OCI-LY7 (cell line): ENCODE measurements at regions not wholly inside any gene's neighbourhood (a gene's known extent, or its start where the extent isn't known, plus 50 kb on each side); places are given as distances from the start of the nearest gene placed in this dataset.

Experiments used
- EZH2phosphoT487 ChIP-seq: fragments of 200-600 bp; sonication (generic); IDR thresholded peaks from 2 replicates; pipeline ENCODE4 v1.6.1; 2018; ENCODE audit warnings: low read depth, borderline replicate concordance, mild to moderate bottlenecking, mixed run types, antibody characterized with exemption, low read length, moderate library complexity, mixed read lengths
- TF ChIP-seq, protein P1 (sequence below): fragments of 200-600 bp; sonication (generic); conservative IDR thresholded peaks from 2 replicates; pipeline ENCODE4 v1.5.1; 2014; ENCODE audit warnings: mild to moderate bottlenecking, antibody characterized with exemption, low read length, moderate library complexity, mixed read lengths

DNA sequence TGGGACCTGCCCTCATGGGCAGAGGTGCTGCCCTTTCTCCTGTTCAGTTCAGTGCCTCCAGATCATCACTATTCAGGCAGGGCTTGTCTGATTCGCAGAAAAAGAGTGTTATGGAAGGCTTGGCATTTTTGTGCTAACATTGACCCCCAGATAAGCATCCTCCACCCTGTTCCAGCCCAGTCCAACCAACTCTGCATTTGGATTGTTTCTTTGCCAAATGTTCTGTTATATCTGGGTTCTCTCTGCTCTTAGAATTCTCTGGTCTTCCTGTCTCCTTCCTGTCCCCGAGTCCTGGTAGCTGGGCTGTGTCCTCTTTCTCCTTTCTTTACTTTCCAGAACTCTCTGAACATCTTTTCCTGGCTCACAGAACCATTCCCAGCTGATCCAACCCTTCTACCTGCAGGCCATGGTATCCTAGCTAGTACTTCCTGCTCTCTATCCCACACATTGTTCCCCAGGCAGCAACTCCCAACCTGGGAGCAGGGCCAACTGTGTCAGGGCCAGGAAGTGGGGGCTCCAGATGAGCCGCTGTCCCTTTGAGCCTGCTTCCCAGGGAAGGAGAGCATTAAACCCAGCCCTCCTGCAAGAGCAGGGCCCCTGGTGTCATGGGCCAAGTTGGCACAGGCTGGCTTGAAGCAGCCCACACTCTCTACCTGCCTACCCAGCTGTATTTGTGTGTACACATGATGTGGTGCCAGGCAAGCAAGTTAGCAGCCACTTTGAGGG, 280.7 kb upstream of the CADM1 start:
- TF ChIP-seq, protein P1, sequence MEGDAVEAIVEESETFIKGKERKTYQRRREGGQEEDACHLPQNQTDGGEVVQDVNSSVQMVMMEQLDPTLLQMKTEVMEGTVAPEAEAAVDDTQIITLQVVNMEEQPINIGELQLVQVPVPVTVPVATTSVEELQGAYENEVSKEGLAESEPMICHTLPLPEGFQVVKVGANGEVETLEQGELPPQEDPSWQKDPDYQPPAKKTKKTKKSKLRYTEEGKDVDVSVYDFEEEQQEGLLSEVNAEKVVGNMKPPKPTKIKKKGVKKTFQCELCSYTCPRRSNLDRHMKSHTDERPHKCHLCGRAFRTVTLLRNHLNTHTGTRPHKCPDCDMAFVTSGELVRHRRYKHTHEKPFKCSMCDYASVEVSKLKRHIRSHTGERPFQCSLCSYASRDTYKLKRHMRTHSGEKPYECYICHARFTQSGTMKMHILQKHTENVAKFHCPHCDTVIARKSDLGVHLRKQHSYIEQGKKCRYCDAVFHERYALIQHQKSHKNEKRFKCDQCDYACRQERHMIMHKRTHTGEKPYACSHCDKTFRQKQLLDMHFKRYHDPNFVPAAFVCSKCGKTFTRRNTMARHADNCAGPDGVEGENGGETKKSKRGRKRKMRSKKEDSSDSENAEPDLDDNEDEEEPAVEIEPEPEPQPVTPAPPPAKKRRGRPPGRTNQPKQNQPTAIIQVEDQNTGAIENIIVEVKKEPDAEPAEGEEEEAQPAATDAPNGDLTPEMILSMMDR = no peak
- TF ChIP-seq EZH2phosphoT487 = no peak
